C4-2B (cell line): ENCODE measurements at regions not wholly inside any gene's neighbourhood (a gene's known extent, or its start where the extent isn't known, plus 50 kb on each side); places are given as distances from the start of the nearest gene placed in this dataset.

Source experiments
- CTCF ChIP-seq: fragments of 450-650 bp; conservative IDR thresholded peaks from 2 replicates; pipeline ENCODE4 v1.5.1; 2017; ENCODE audit warnings: mild to moderate bottlenecking
- ZFX ChIP-seq: fragments of 450-650 bp; IDR thresholded peaks from 2 replicates; pipeline ENCODE4 v1.6.1; 2017

GRCh38 chr1:105652109-105652508 lies 1404.4 kb upstream of the PRMT6 start:
- TF ChIP-seq CTCF (no peak), ZFX (no peak)
